ENCODE measurements at regions not wholly inside any gene's neighbourhood (a gene's known extent, or its start where the extent isn't known, plus 50 kb on each side); places are given as distances from the start of the nearest gene placed in this dataset.

GRCh38 chr10:45151467-45152214 is 150.9 kb downstream of the ZNF22 start:
- TF ChIP-seq CTCF (optimal IDR thresholded peaks at IDR 0.05 in 1 of 3, IDR thresholded peaks at IDR 0.05 in 1 of 3, conservative IDR thresholded peaks at IDR 0.05 in 1 of 3; ENCODE audit: extremely low read depth in 1 of 3, insufficient read depth in 2 of 3, low read length in 3 of 3) (no peak), EZH2 (IDR thresholded peaks at IDR 0.05; ENCODE audit: low read length) (no peak)

Data from keratinocyte (primary cell).